Neuronal stem cell (in vitro differentiated cells): ENCODE measurements at regions not wholly inside any gene's neighbourhood (a gene's known extent, or its start where the extent isn't known, plus 50 kb on each side); places are given as distances from the start of the nearest gene placed in this dataset.

Experiments
- DNase-seq: peaks from one replicate; pipeline ENCODE4 v3.0.0-alpha.2; 2013; ENCODE audit warnings: low spot score
- H2AFZ ChIP-seq: one replicate; pipeline ENCODE4 v1.6.1; 2013; ENCODE audit warnings: mild to moderate bottlenecking, low read length, inconsistent platforms
- H2AK5ac ChIP-seq: 2 replicates; pipeline ENCODE4 v1.6.1; 2013; ENCODE audit warnings: low read depth, mild to moderate bottlenecking, inconsistent platforms, low read length, moderate library complexity, mixed read lengths
- H2BK120ac ChIP-seq: 2 replicates; pipeline ENCODE4 v1.6.1; 2013; ENCODE audit warnings: low read depth, mild to moderate bottlenecking, inconsistent platforms, low read length, moderate library complexity, mixed read lengths
- H2BK12ac ChIP-seq: one replicate; pipeline ENCODE4 v1.6.1; 2013; ENCODE audit warnings: low read length, inconsistent platforms
- H2BK15ac ChIP-seq: 2 replicates; pipeline ENCODE4 v1.6.1; 2013; ENCODE audit warnings: mild to moderate bottlenecking, low read length, inconsistent platforms, mixed read lengths
- H2BK5ac ChIP-seq: one replicate; pipeline ENCODE4 v1.6.1; 2013; ENCODE audit warnings: inconsistent platforms, mild to moderate bottlenecking, low read length, moderate library complexity
- H3K14ac ChIP-seq: one replicate; pipeline ENCODE4 v1.6.1; 2013; ENCODE audit warnings: low read length, inconsistent platforms
- H3K18ac ChIP-seq: 2 replicates; pipeline ENCODE4 v1.6.1; 2013; ENCODE audit warnings: low read length, inconsistent platforms
- H3K23ac ChIP-seq: 2 replicates; pipeline ENCODE4 v1.6.1; 2013; ENCODE audit warnings: low read depth, mild to moderate bottlenecking, mixed read lengths, low read length, inconsistent platforms; ENCODE audit not compliant: poor library complexity
- H3K27ac ChIP-seq: replicated peaks from 3 replicates; pipeline ENCODE4 v1.5.1; 2013; ENCODE audit warnings: low read length, inconsistent platforms
- H3K27me3 ChIP-seq, 3 experiments: 2 replicates each; pipeline ENCODE4 v1.6.1; 2013; ENCODE audit warnings: low read length in 3 of 3, mild to moderate bottlenecking in 2 of 3, inconsistent platforms in 1 of 3, low read depth in 1 of 3, mixed read lengths in 1 of 3, moderate library complexity in 1 of 3; ENCODE audit not compliant: control insufficient read depth in 3 of 3, insufficient read depth in 3 of 3
- H3K36me3 ChIP-seq, 2 donors: replicated peaks in 1 of 2; 2 replicates each; pipeline ENCODE4 v1.6.1; 2013; ENCODE audit warnings: low read length in 2 of 2; ENCODE audit not compliant: control insufficient read depth in 2 of 2, insufficient read depth in 2 of 2
- H3K4ac ChIP-seq: 2 replicates; pipeline ENCODE4 v1.6.1; 2013; ENCODE audit warnings: inconsistent platforms, mild to moderate bottlenecking, low read length, moderate library complexity
- H3K4me1 ChIP-seq, 2 donors: 1 replicate in 1 of 2; 2 replicates in 1 of 2; pipeline ENCODE4 v1.6.1; 2013; ENCODE audit warnings: low read length in 2 of 2, low read depth in 1 of 2; ENCODE audit not compliant: control insufficient read depth in 2 of 2, insufficient read depth in 1 of 2
- H3K4me2 ChIP-seq: one replicate; pipeline ENCODE4 v1.6.1; 2013; ENCODE audit warnings: mild to moderate bottlenecking, low read length, inconsistent platforms; ENCODE audit not compliant: insufficient read depth, poor library complexity, severe bottlenecking
- H3K4me3 ChIP-seq, 2 donors: 2 replicates each; pipeline ENCODE4 v1.5.1; 2013; ENCODE audit warnings: low read length in 2 of 2, mild to moderate bottlenecking in 2 of 2, inconsistent platforms in 1 of 2, moderate library complexity in 1 of 2
- H3K79me1 ChIP-seq: one replicate; pipeline ENCODE4 v1.6.1; 2013; ENCODE audit warnings: low read depth, mild to moderate bottlenecking, inconsistent platforms, low read length, moderate library complexity
- H3K9ac ChIP-seq: one replicate; pipeline ENCODE4 v1.6.1; 2013; ENCODE audit warnings: mild to moderate bottlenecking, low read depth, low read length, inconsistent platforms; ENCODE audit not compliant: poor library complexity
- H3K9me3 ChIP-seq, 2 donors: replicated peaks in 1 of 2; 2 replicates each; pipeline versions ENCODE3 to v1.6.1; 2013; ENCODE audit warnings: low read length in 2 of 2, mild to moderate bottlenecking in 2 of 2, inconsistent platforms in 1 of 2, low read depth in 1 of 2, mixed read lengths in 1 of 2, moderate library complexity in 1 of 2; ENCODE audit not compliant: control insufficient read depth in 2 of 2, insufficient read depth in 1 of 2
- H4K8ac ChIP-seq: one replicate; pipeline ENCODE4 v1.6.1; 2013; ENCODE audit warnings: low read depth, mild to moderate bottlenecking, inconsistent platforms, low read length, moderate library complexity
- H4K91ac ChIP-seq: one replicate; pipeline ENCODE4 v1.6.1; 2013; ENCODE audit warnings: low read length, low read depth, mild to moderate bottlenecking, inconsistent platforms; ENCODE audit not compliant: poor library complexity
- WGBS, 2 donors: extraction: QIAGEN DNeasy Blood & Tissue Kit; methylation state at CpG; one replicate each; pipeline ENCODE4 v1.1.7; 2013; ENCODE audit warnings: missing lambda C conversion rate in 2 of 2, mixed read lengths in 1 of 2; ENCODE audit not compliant: insufficient read length in 2 of 2, insufficient replicate concordance in 1 of 2; ENCODE audit errors: extremely low coverage in 2 of 2; 5-methylcytosine and 5-hydroxymethylcytosine counted together

DNA sequence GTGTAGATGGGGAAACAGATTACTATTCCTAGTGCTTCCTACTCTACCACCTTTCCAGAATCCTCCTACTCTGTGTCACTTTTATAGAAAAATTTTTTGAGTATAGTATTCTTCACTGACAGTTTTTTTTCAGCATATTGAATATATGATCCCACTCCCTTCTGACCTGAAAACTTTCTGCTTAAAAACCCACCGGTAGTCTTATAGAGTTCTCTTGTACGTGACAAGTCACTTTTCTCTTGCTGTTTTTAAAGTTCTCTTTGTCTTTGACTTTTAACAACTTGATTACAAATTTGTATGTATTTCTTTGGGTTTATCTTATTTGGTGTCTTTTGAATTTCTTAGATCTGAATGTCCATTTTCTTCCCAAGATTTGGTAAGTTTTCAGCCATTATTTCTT, 133.6 kb upstream of the SLC38A2 start:
- H3K27ac ChIP-seq: no peak overlapping the region
- no peak overlapping the region for H4K91ac ChIP-seq
- no peak for DNase-seq
- no peak overlapping the region for H3K4me2 ChIP-seq
- no peak overlapping the region for H2AFZ ChIP-seq
- no peak overlapping the region for H4K8ac ChIP-seq
- H2BK5ac ChIP-seq: no peak overlapping the region
- H3K4me1 ChIP-seq: no peaks in the 10 kb centered on the region
- H2BK15ac ChIP-seq: no peak overlapping the region
- peaks cover 0 to 2% of the 10 kb centered on the region in 2 donors for H3K36me3 ChIP-seq
- no peaks in the 10 kb centered on the region for H3K79me1 ChIP-seq
- H2BK12ac ChIP-seq: no peak overlapping the region
- no peak overlapping the region for H3K14ac ChIP-seq
- WGBS, 2 donors: no CpG with 5 or more reads among the region's 2 CpGs
- H3K18ac ChIP-seq: no peak overlapping the region
- no peak overlapping the region for H3K4me3 ChIP-seq
- H3K27me3 ChIP-seq: no peaks in the 10 kb centered on the region
- H3K9ac ChIP-seq: no peak overlapping the region
- no peak overlapping the region for H2BK120ac ChIP-seq
- H3K4ac ChIP-seq: no peak overlapping the region
- H3K9me3 ChIP-seq: peaks cover 4% of the 10 kb centered on the region in 2 donors
- no peak overlapping the region for H2AK5ac ChIP-seq
- H3K23ac ChIP-seq: no peak overlapping the region

DNA sequence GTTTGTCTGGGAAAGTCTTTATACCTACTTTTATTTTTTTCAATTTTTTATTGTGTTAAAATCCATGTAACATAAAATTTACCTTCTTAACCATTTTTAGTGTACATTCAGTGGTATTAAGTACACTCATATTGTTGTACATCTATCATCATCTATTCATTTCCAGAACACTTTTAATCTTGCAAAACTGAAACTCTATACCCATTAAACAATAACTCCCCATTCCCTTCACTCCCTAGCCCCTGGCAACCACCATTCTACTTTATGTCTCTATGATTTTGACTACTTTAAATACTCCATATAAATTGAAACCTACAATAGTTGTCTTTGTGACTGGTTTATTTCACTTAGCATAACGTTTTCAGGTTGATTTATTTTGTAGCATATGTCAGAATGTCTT, 131.9 kb upstream of the SLC38A2 start:
- Histone ChIP-seq H4K8ac (no peak overlapping the region), H3K27ac (no peak overlapping the region), H3K23ac (no peak overlapping the region), H2AK5ac (no peak overlapping the region), H2BK15ac (no peak overlapping the region), H3K4me3 (no peak overlapping the region), H3K4me2 (no peak overlapping the region), H4K91ac (no peak overlapping the region), H3K18ac (no peak overlapping the region), H3K9ac (no peak overlapping the region), H3K79me1 (no peaks in the 10 kb centered on the region), H3K27me3 (no peaks in the 10 kb centered on the region), H2BK5ac (no peak overlapping the region), H2BK12ac (no peak overlapping the region), H2BK120ac (no peak overlapping the region), H3K9me3 (peaks cover 4% of the 10 kb centered on the region in 2 donors), H2AFZ (no peak overlapping the region), H3K4me1 (no peaks in the 10 kb centered on the region), H3K4ac (no peak overlapping the region), H3K36me3 (peaks cover 0 to 2% of the 10 kb centered on the region in 2 donors), H3K14ac (no peak overlapping the region)
- no peak for DNase-seq
- WGBS, 2 donors: no CpG with 5 or more reads among the region's 1 CpG

DNA sequence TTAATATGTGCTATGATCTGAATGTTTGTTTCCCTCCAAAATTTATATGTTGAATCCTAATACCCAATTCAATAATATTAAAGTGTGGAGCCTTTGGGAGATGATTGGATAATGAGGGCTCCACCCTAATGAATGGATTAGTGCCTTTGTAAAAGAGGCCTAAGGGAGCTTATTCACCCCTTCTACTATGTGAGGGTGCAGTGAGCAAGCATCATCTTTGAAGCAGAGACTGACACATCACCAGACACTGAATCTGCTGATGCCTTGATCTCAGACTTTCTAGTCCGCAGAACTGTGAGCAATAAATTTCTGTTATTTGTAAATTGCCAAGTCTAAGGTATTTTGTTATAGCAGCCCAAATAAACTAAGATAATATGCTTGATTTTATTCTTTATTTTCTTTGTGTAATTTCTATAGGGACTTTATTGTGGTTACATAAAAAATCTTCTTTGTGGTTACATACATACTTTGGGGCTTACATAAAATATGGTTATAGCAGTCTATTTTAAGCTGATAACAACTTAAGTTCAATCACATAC, 131.1 kb upstream of the SLC38A2 start:
- Histone ChIP-seq H3K9me3 (peaks cover 4% of the 10 kb centered on the region in 2 donors), H3K4me3 (no peak overlapping the region), H3K14ac (no peak overlapping the region), H3K4me1 (no peaks in the 10 kb centered on the region), H2BK15ac (no peak overlapping the region), H3K27ac (no peak overlapping the region), H3K4me2 (no peak overlapping the region), H2BK5ac (no peak overlapping the region), H4K91ac (no peak overlapping the region), H3K79me1 (no peaks in the 10 kb centered on the region), H3K23ac (no peak overlapping the region), H3K27me3 (no peaks in the 10 kb centered on the region), H3K18ac (no peak overlapping the region), H3K36me3 (peaks cover 0 to 2% of the 10 kb centered on the region in 2 donors), H4K8ac (no peak overlapping the region), H3K9ac (no peak overlapping the region), H3K4ac (no peak overlapping the region), H2BK12ac (no peak overlapping the region), H2AK5ac (no peak overlapping the region), H2AFZ (no peak overlapping the region), H2BK120ac (no peak overlapping the region)
- no peak for DNase-seq
- no CpG with 5 or more reads among the region's 1 CpG for WGBS, 2 donors

DNA sequence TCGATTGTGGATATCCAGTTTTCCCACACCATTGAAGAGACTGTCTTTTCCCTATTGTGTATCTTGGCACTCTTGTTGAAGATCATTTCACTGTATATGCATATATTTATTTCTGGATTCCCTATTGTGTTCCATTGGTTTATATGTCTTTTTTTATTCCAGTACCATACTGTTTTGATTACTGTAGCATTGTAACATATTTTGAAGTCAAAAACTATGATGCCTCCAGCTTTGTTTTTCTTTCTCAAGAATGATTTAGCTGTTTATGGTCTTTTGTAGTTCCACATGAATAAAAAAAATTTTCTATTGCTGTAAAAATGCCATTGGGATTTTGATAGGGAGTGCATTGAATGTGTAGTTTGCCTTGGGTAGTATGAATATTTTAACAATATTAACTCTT, 128.1 kb upstream of the SLC38A2 start:
- Histone ChIP-seq H3K9me3 (peaks cover 0 to under 1% of the 10 kb centered on the region in 2 donors), H3K14ac (no peak overlapping the region), H3K79me1 (no peaks in the 10 kb centered on the region), H3K23ac (no peak overlapping the region), H3K9ac (no peak overlapping the region), H3K27ac (no peak overlapping the region), H2BK5ac (no peak overlapping the region), H4K91ac (no peak overlapping the region), H2BK120ac (no peak overlapping the region), H4K8ac (no peak overlapping the region), H3K27me3 (no peaks in the 10 kb centered on the region), H2BK12ac (no peak overlapping the region), H3K18ac (no peak overlapping the region), H3K36me3 (peaks cover 0 to under 1% of the 10 kb centered on the region in 2 donors), H3K4me3 (no peak overlapping the region), H2AFZ (no peak overlapping the region), H3K4me1 (no peaks in the 10 kb centered on the region), H3K4ac (no peak overlapping the region), H2AK5ac (no peak overlapping the region), H3K4me2 (no peak overlapping the region), H2BK15ac (no peak overlapping the region)
- no peak for DNase-seq
- no CpG with 5 or more reads among the region's 1 CpG for WGBS, 2 donors
